Liver (tissue), 3 donors: ENCODE measurements at regions not wholly inside any gene's neighbourhood (a gene's known extent, or its start where the extent isn't known, plus 50 kb on each side); places are given as distances from the start of the nearest gene placed in this dataset.

Source experiments
- CTCF ChIP-seq: fragments of 150-350 bp; IDR thresholded peaks from 2 replicates; pipeline ENCODE4 v1.5.1; 2017; ENCODE audit warnings: improper control_type of control experiment, low read depth, low read length; ENCODE audit not compliant: missing input control
- GABPA ChIP-seq, 2 donors: IDR thresholded peaks in 1 of 2; conservative IDR thresholded peaks in 1 of 2; 2 replicates each; pipeline ENCODE4 v1.6.1; 2016; ENCODE audit warnings: antibody characterized with exemption in 2 of 2, mild to moderate bottlenecking in 1 of 2, moderate library complexity in 1 of 2
- MAX ChIP-seq: IDR thresholded peaks from 2 replicates; pipeline ENCODE4 v1.6.1; 2016; ENCODE audit warnings: antibody characterized with exemption
- REST ChIP-seq: IDR thresholded peaks from 2 replicates; pipeline ENCODE4 v1.6.1; 2016; ENCODE audit warnings: antibody characterized with exemption, mild to moderate bottlenecking
- TAF1 ChIP-seq: conservative IDR thresholded peaks from 2 replicates; pipeline ENCODE4 v1.6.1; 2016; ENCODE audit warnings: antibody characterized with exemption, mild to moderate bottlenecking
- YY1 ChIP-seq: IDR thresholded peaks from 2 replicates; pipeline ENCODE4 v1.6.1; 2016; ENCODE audit warnings: antibody characterized with exemption, mild to moderate bottlenecking
- ZBTB33 ChIP-seq: IDR thresholded peaks from 2 replicates; pipeline ENCODE4 v1.6.1; 2016; ENCODE audit warnings: antibody characterized with exemption
- donor health status: healthy.
- donor health status: healthy.

GRCh38 chr5:1975406-1975715 lies 92.6 kb upstream of the IRX4 start:
- no peak for TF ChIP-seq CTCF
- no peak for TF ChIP-seq GABPA (IDR thresholded peaks at IDR 0.05 in 1 of 2, conservative IDR thresholded peaks at IDR 0.05 in 1 of 2)
- TF ChIP-seq MAX: no peak
- no peak for TF ChIP-seq REST
- TF ChIP-seq ZBTB33: no peak
- TF ChIP-seq TAF1: no peak
- no peak for TF ChIP-seq YY1
